Pancreas (tissue), 10 donors: ENCODE measurements at regions not wholly inside any gene's neighbourhood (a gene's known extent, or its start where the extent isn't known, plus 50 kb on each side); places are given as distances from the start of the nearest gene placed in this dataset.

Experiments used
- ATAC-seq, 4 donors: fragments of 200-7000 bp; cut with Tn5 transposase; one replicate each; pipeline versions ENCODE4 v1.8.0 to v1.9.1; 2020; ENCODE audit warnings: mild to moderate bottlenecking in 4 of 4, moderate library complexity in 4 of 4
- DNase-seq, 6 donors: peaks; one replicate each; pipeline ENCODE4 v3.0.0-alpha.2; 2020
- FAIRE-seq: peaks from 2 replicates; lab custom pipeline; 2012; peaks lifted over from hg19 to GRCh38; lab: Jason Lieb, UNC
- H3K27ac ChIP-seq, 4 donors: fragments of 200-600 bp; sonication (generic); 1 replicate in 3 of 4; 2 replicates in 1 of 4; pipeline versions ENCODE4 v1.5.0 to v1.8.0; 2020
- H3K27me3 ChIP-seq, 4 donors: fragments of 200-600 bp; one replicate each; pipeline ENCODE4 v1.8.0; 2021
- H3K36me3 ChIP-seq, 3 donors: fragments of 200-600 bp; sonication (generic) in 1 of 3; one replicate each; pipeline versions ENCODE4 v1.5.0 to v1.8.0; 2020 to 2021
- H3K4me1 ChIP-seq, 3 donors: fragments of 200-600 bp; one replicate each; pipeline ENCODE4 v1.8.0; 2021
- H3K4me3 ChIP-seq, 4 donors: fragments of 200-600 bp; sonication (generic) in 2 of 4; one replicate each; pipeline versions ENCODE4 v1.5.0 to v1.8.0; 2020 to 2021
- H3K9me3 ChIP-seq, 4 donors: fragments of 200-600 bp; one replicate each; pipeline ENCODE4 v1.8.0; 2021
- CTCF ChIP-seq, 4 donors: fragments of 200-600 bp; sonication (generic) in 3 of 4; IDR thresholded peaks; one replicate each; pipeline versions ENCODE4 v1.5.0 to v1.8.0; 2021; ENCODE audit warnings: antibody characterized with exemption in 4 of 4
- WGBS, 2 donors: extraction: QIAGEN DNeasy Blood & Tissue Kit; methylation state at CpG; one replicate each; pipeline ENCODE4 v1.1.7; 2013; 5-methylcytosine and 5-hydroxymethylcytosine counted together
- intact Hi-C, 3 donors: fragments of 100-400 bp; cut with DNase I; formaldehyde crosslinking; loops; one replicate each; pipeline versions ENCODE4 v1.11.1 to v1.14.2; 2022
- donor health status: healthy with polysubstance abuse.
- donor health status: DM: no; HTN: no; CAD: no; lungs with moderate emphysema.
- donor health status: DM: no; HTN: no; CAD: no.
- donor health status: control.
- donor health status: control.
- donor health status: Bipolar disorder and iron deficiency.
- donor health status: DM: yes; HTN: yes; CAD: no.
- donor health status: DM: no; HTN: no; CAD: no.
- donor health status: DM: no; HTN: no; CAD: no.
- donor health status: DM: yes; HTN: yes; CAD: no.

DNA sequence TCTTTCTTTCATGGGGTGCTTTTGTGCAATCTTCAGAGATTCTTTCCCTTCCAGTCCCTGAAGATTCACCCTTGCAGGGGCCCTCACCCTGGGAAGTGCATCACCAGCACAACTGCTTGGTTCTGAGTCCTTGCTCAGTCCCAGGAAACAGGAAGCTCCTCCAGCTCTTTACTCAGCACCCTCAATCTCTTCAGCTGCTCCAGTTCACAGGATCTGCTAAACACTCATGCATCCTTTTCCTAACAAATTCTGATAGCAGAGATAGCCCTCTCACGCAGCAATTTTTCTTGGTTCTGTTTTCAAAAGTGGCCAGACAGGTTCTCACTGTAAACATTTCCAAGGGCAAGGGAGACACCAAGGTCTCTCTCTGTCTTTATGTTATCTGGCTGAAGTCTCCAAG lies 823.1 kb downstream of the LIG4 start:
- Histone ChIP-seq H3K4me1 (no peaks in the 10 kb centered on the region), H3K36me3 (no peaks in the 10 kb centered on the region), H3K27me3 (no peaks in the 10 kb centered on the region), H3K9me3 (no peaks in the 10 kb centered on the region), H3K27ac (no peak overlapping the region), H3K4me3 (no peak overlapping the region)
- intact Hi-C loops = no loop called here
- FAIRE-seq (no peak), DNase-seq (no peak), ATAC-seq (no peak)
- 19 to 22% methylated on average over 1 of the region's 1 CpG for WGBS, 2 donors
- no peak for TF ChIP-seq CTCF (IDR thresholded peaks at IDR 0.05)

DNA sequence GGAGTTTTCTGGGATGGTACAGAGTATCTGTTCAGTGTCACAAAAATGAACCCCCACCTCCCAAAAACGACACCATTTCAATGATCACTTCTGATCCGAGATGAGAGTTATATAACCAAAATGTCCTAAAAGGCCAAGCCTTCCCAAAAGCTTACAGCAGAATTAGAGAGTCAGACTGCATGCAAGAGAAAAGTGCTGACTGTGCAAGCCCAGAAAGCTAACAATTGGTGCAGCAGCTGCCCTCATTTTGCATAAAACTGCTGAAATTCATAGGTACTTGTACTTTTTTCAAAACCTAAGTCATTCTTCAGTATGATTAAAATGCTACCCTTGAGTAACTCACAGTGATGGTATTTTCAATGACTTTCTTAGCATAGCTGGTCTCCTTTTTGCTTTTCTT lies 819.6 kb upstream of the ARGLU1 start:
- H3K9me3 ChIP-seq = no peaks in the 10 kb centered on the region
- H3K27ac ChIP-seq = no peak overlapping the region
- H3K27me3 ChIP-seq = no peaks in the 10 kb centered on the region
- H3K4me3 ChIP-seq = no peak overlapping the region
- DNase-seq (no peak), ATAC-seq (no peak), FAIRE-seq (no peak)
- no peaks in the 10 kb centered on the region for H3K4me1 ChIP-seq
- no peaks in the 10 kb centered on the region for H3K36me3 ChIP-seq
- intact Hi-C loops = no loop called here
- 49 to 63% methylated on average over 2 of the region's 2 CpGs for WGBS, 2 donors
- TF ChIP-seq CTCF (IDR thresholded peaks at IDR 0.05) = no peak

- no peak for ATAC-seq
- no peaks in the 10 kb centered on the region for H3K9me3 ChIP-seq
- no peak overlapping the region for H3K4me3 ChIP-seq
- no peaks in the 10 kb centered on the region for H3K36me3 ChIP-seq
- FAIRE-seq = no peak
- no peaks in the 10 kb centered on the region for H3K27me3 ChIP-seq
- intact Hi-C loops = no loop called here
- WGBS, 2 donors = 32% methylated on average over 7 of the region's 7 CpGs
- no peaks in the 10 kb centered on the region for H3K4me1 ChIP-seq
- no peak for TF ChIP-seq CTCF (IDR thresholded peaks at IDR 0.05)
- no peak for DNase-seq
- no peak overlapping the region for H3K27ac ChIP-seq
Measured at GRCh38 chr13:107379407-107380155, 811.6 kb upstream of the ARGLU1 start.

- no peaks in the 10 kb centered on the region for H3K27me3 ChIP-seq
- WGBS, 2 donors = 45 to 51% methylated on average over 6 of the region's 6 CpGs
- no peak overlapping the region for H3K4me3 ChIP-seq
- intact Hi-C loops = no loop called here
- FAIRE-seq (no peak), DNase-seq (no peak), ATAC-seq (no peak)
- H3K36me3 ChIP-seq = no peaks in the 10 kb centered on the region
- no peak for TF ChIP-seq CTCF (IDR thresholded peaks at IDR 0.05)
- H3K9me3 ChIP-seq = no peaks in the 10 kb centered on the region
- H3K27ac ChIP-seq = no peak overlapping the region
- no peaks in the 10 kb centered on the region for H3K4me1 ChIP-seq
Measured at GRCh38 chr13:107376341-107377125, 808.6 kb upstream of the ARGLU1 start.
